ENCODE measurements at regions not wholly inside any gene's neighbourhood (a gene's known extent, or its start where the extent isn't known, plus 50 kb on each side); places are given as distances from the start of the nearest gene placed in this dataset.

GRCh38 chr4:171433674-171434073 lies 379.5 kb upstream of the GALNTL6 start:
- no peak for TF ChIP-seq ZNF253 (CRISPR knock-in tag; conservative IDR thresholded peaks at IDR 0.05)
- TF ChIP-seq MCM5 (IDR thresholded peaks at IDR 0.05; ENCODE audit: low read depth): no peak
- no peak for TF ChIP-seq PCBP1 (IDR thresholded peaks at IDR 0.05; ENCODE audit: low read depth, low read length, poor library complexity, severe bottlenecking)
- no peak for TF ChIP-seq GMEB1 (CRISPR knock-in tag; IDR thresholded peaks at IDR 0.05)
- no peak for TF ChIP-seq EGR1 (conservative IDR thresholded peaks at IDR 0.05)
- no peak for TF ChIP-seq NCOA6 (IDR thresholded peaks at IDR 0.05)
- TF ChIP-seq TFAM (CRISPR knock-in tag; conservative IDR thresholded peaks at IDR 0.05): no peak
- no peak for TF ChIP-seq RBFOX2 (IDR thresholded peaks at IDR 0.05; ENCODE audit: low read depth, low read length)
- DNase-seq (ENCODE audit: extremely low read depth in 1 of 4, low spot score in 3 of 4): no peak
- H3K9me1 ChIP-seq (ENCODE audit: control insufficient read depth, insufficient read depth, low read length): no peaks in the 10 kb centered on the region
- H3K9ac ChIP-seq (ENCODE audit: insufficient read depth in 1 of 2, low read depth in 2 of 2, low read length in 2 of 2): no peak overlapping the region
- H3K79me2 ChIP-seq (ENCODE audit: control insufficient read depth, insufficient read depth, low read length): no peaks in the 10 kb centered on the region
- no peaks in the 10 kb centered on the region for H3K27me3 ChIP-seq (ENCODE audit: control insufficient read depth in 2 of 2, insufficient read depth in 2 of 2, low read length in 2 of 2)
- no peak overlapping the region for H3K4me3 ChIP-seq
- no peak overlapping the region for H2AFZ ChIP-seq (ENCODE audit: low read depth, low read length)
- no peaks in the 10 kb centered on the region for H4K20me1 ChIP-seq (replicated peaks; ENCODE audit: control insufficient read depth, insufficient read depth, low read length)
- ChIA-PET CTCF (ENCODE audit: low intra/inter-chr PET ratio) (no interaction called here), POLR2A (no interaction called here)
- ATAC-seq: no peak
- no peak for FAIRE-seq
- H3K4me2 ChIP-seq (ENCODE audit: insufficient read depth, low read length): no peak overlapping the region
- H3K4me1 ChIP-seq (replicated peaks in 1 of 2; ENCODE audit: control insufficient read depth in 2 of 2, insufficient read depth in 2 of 2, low read length in 2 of 2): no peaks in the 10 kb centered on the region
- in situ Hi-C loops (cut with MboI) (no loop called here), intact Hi-C loops (cut with micrococcal nuclease) (no loop called here)
- H3K27ac ChIP-seq (ENCODE audit: extremely low read depth, low read depth, low read length): no peak overlapping the region
- 0 out of 2 replicates have a peak, but pooled peaks cover 1% of the 10 kb centered on the region for H3K9me3 ChIP-seq (replicated peaks; ENCODE audit: control insufficient read depth, insufficient read depth, low read depth, low read length)
- H3K36me3 ChIP-seq (ENCODE audit: control insufficient read depth, insufficient read depth, low read length): no peaks in the 10 kb centered on the region
- BruUV-seq (replicated peaks): no TSS peak

Data from K562 (cell line).